HepG2 (cell line): ENCODE measurements at regions not wholly inside any gene's neighbourhood (a gene's known extent, or its start where the extent isn't known, plus 50 kb on each side); places are given as distances from the start of the nearest gene placed in this dataset.

Experiments
- CEBPB ChIP-seq: IDR thresholded peaks from 2 replicates; pipeline ENCODE4 v1.6.1; 2011; ENCODE audit warnings: low read depth, low read length, improper control_type of control experiment, borderline replicate concordance
- DBP ChIP-seq: sonication (generic); formaldehyde crosslinking; IDR thresholded peaks from 2 replicates; pipeline ENCODE4 v1.4.0; 2020; ENCODE audit warnings: missing genetic modification reagents; ENCODE audit errors: not compliant biosample characterization
- EZH2 ChIP-seq: conservative IDR thresholded peaks from 2 replicates; pipeline ENCODE4 v1.6.1; 2012; ENCODE audit warnings: mild to moderate bottlenecking, low read depth, low read length, moderate library complexity
- FOXK1 ChIP-seq: sonication (generic); formaldehyde crosslinking; IDR thresholded peaks from 2 replicates; pipeline ENCODE4 v1.4.0; 2020; ENCODE audit warnings: low read depth, missing genetic modification reagents, borderline replicate concordance
- FOXP4 ChIP-seq: sonication (generic); formaldehyde crosslinking; IDR thresholded peaks from 2 replicates; pipeline ENCODE4 v1.4.0; 2020; ENCODE audit warnings: missing genetic modification reagents
- HES4 ChIP-seq: sonication (generic); formaldehyde crosslinking; IDR thresholded peaks from 2 replicates; pipeline ENCODE4 v1.9.0; 2021; ENCODE audit warnings: mild to moderate bottlenecking, missing genetic modification reagents, borderline replicate concordance
- HIC2 ChIP-seq: sonication (generic); formaldehyde crosslinking; IDR thresholded peaks from 2 replicates; pipeline ENCODE4 v1.9.0; 2022; ENCODE audit warnings: low read depth, missing genetic modification reagents
- HNRNPK ChIP-seq: fragments of 200-400 bp; formaldehyde crosslinking; IDR thresholded peaks from 2 replicates; pipeline ENCODE4 v1.6.1; 2018; ENCODE audit warnings: low read length, low read depth, moderate library complexity, mild to moderate bottlenecking; ENCODE audit not compliant: poor library complexity, severe bottlenecking
- IRF1 ChIP-seq: sonication (generic); formaldehyde crosslinking; IDR thresholded peaks from 2 replicates; pipeline ENCODE4 v1.4.0; 2020; ENCODE audit warnings: low read depth, mild to moderate bottlenecking, missing genetic modification reagents
- MAFK ChIP-seq, 2 experiments: IDR thresholded peaks in 1 of 2; conservative IDR thresholded peaks in 1 of 2; 2 replicates each; pipeline ENCODE4 v1.6.1; 2011; ENCODE audit warnings: improper control_type of control experiment in 2 of 2, low read length in 2 of 2
- SNRNP70 ChIP-seq: fragments of 200-400 bp; formaldehyde crosslinking; IDR thresholded peaks from 2 replicates; pipeline ENCODE4 v1.6.1; 2017; ENCODE audit warnings: mild to moderate bottlenecking, low read depth, low read length, moderate library complexity
- SOX13 ChIP-seq, 3 experiments: fragments of 450-650 bp in 1 of 3; sonication (generic) in 1 of 3; formaldehyde crosslinking in 1 of 3; IDR thresholded peaks in 2 of 3; conservative IDR thresholded peaks in 1 of 3; 2 replicates each; pipeline versions ENCODE4 v1.5.0 to v1.6.1; 2016 to 2020; ENCODE audit warnings: antibody characterized with exemption in 1 of 3, mild to moderate bottlenecking in 1 of 3, missing compliant biosample characterization in 1 of 3, missing genetic modification reagents in 1 of 3, moderate library complexity in 1 of 3
- SRF ChIP-seq: IDR thresholded peaks from 2 replicates; pipeline ENCODE4 v1.6.1; 2011; ENCODE audit warnings: mild to moderate bottlenecking, low read depth, low read length, moderate library complexity
- TAF1 ChIP-seq: sonication (generic); formaldehyde crosslinking; IDR thresholded peaks from 2 replicates; pipeline ENCODE4 v1.4.0; 2020; ENCODE audit warnings: missing genetic modification reagents
- TSC22D2 ChIP-seq: sonication (generic); formaldehyde crosslinking; IDR thresholded peaks from 2 replicates; pipeline ENCODE4 v1.5.1; 2020; ENCODE audit warnings: missing genetic modification reagents, mild to moderate bottlenecking, borderline replicate concordance
- YY1 ChIP-seq: IDR thresholded peaks from 2 replicates; pipeline ENCODE4 v1.6.1; 2011; ENCODE audit warnings: low read length, low read depth, moderate library complexity, mild to moderate bottlenecking; ENCODE audit not compliant: insufficient read depth, insufficient replicate concordance
- ZBED4 ChIP-seq: sonication (generic); formaldehyde crosslinking; IDR thresholded peaks from 2 replicates; pipeline ENCODE4 v1.4.0; 2020; ENCODE audit warnings: missing genetic modification reagents, borderline replicate concordance
- ZFY ChIP-seq: sonication (generic); formaldehyde crosslinking; IDR thresholded peaks from 2 replicates; pipeline ENCODE4 v1.4.0; 2020; ENCODE audit warnings: missing genetic modification reagents
- ZNF225 ChIP-seq: sonication (generic); formaldehyde crosslinking; IDR thresholded peaks from 2 replicates; pipeline ENCODE4 v1.4.0; 2020; ENCODE audit warnings: mild to moderate bottlenecking, missing genetic modification reagents
- ZNF660 ChIP-seq: sonication (generic); formaldehyde crosslinking; IDR thresholded peaks from 2 replicates; pipeline ENCODE4 v1.5.1; 2020; ENCODE audit warnings: mild to moderate bottlenecking, low read depth, missing genetic modification reagents, borderline replicate concordance

- TF ChIP-seq DBP (CRISPR knock-in tag) (no peak), CEBPB (peak; percentile 86), ZNF225 (no peak), ZNF660 (CRISPR knock-in tag) (no peak), ZBED4 (no peak), FOXP4 (CRISPR knock-in tag) (peak; percentile 59), SOX13 (IDR thresholded peaks at IDR 0.05) (0 out of 2 replicates have a peak, but pooled peaks have one; percentile 39), SOX13 (CRISPR knock-in tag; conservative IDR thresholded peaks at IDR 0.05 in 1 of 2, IDR thresholded peaks at IDR 0.05 in 1 of 2) (peak in 1 of 2 experiments; percentile 81; a peak in 2 of 4 replicates), SNRNP70 (no peak), EZH2 (no peak), HNRNPK (no peak), SRF (no peak), TAF1 (CRISPR knock-in tag) (no peak), HES4 (CRISPR knock-in tag) (no peak), ZFY (CRISPR knock-in tag) (peak; percentile 42; the same call in 1 of the 2 replicates), FOXK1 (peak; percentile 3; the same call in 1 of the 2 replicates), YY1 (no peak), IRF1 (no peak), MAFK (conservative IDR thresholded peaks at IDR 0.05 in 1 of 2, IDR thresholded peaks at IDR 0.05 in 1 of 2; ENCODE audit: low read length in 2 of 2) (no peak), HIC2 (CRISPR knock-in tag) (no peak), TSC22D2 (CRISPR knock-in tag) (no peak)
These were observed 178.8 kb upstream of the RFC3 start (continued) for GRCh38 chr13:33639158-33639557.
